HUES48 (cell line): ENCODE measurements at regions not wholly inside any gene's neighbourhood (a gene's known extent, or its start where the extent isn't known, plus 50 kb on each side); places are given as distances from the start of the nearest gene placed in this dataset.

Experiments used
- H3K27ac ChIP-seq: one replicate; pipeline ENCODE4 v1.7.0; 2013; ENCODE audit warnings: low read depth, low read length, inconsistent platforms
- H3K27me3 ChIP-seq: 2 replicates; pipeline ENCODE4 v1.6.1; 2013; ENCODE audit warnings: mild to moderate bottlenecking, low read length; ENCODE audit not compliant: control insufficient read depth, insufficient read depth
- H3K36me3 ChIP-seq: 2 replicates; pipeline ENCODE4 v1.6.1; 2013; ENCODE audit warnings: low read length; ENCODE audit not compliant: control insufficient read depth, insufficient read depth
- H3K4me1 ChIP-seq: 2 replicates; pipeline ENCODE4 v1.6.1; 2013; ENCODE audit warnings: mild to moderate bottlenecking, low read length; ENCODE audit not compliant: control insufficient read depth, insufficient read depth
- H3K4me3 ChIP-seq: 2 replicates; pipeline ENCODE4 v1.5.1; 2013; ENCODE audit warnings: mild to moderate bottlenecking, low read depth, low read length
- H3K9ac ChIP-seq: 2 replicates; pipeline ENCODE4 v1.6.1; 2013; ENCODE audit warnings: mild to moderate bottlenecking, low read depth, low read length, moderate library complexity
- H3K9me3 ChIP-seq: 2 replicates; pipeline ENCODE4 v1.6.1; 2013; ENCODE audit warnings: low read length; ENCODE audit not compliant: control insufficient read depth, insufficient read depth

- H3K9ac ChIP-seq: no peak overlapping the region
- H3K4me3 ChIP-seq: no peak overlapping the region
- no peaks in the 10 kb centered on the region for H3K9me3 ChIP-seq
- no peaks in the 10 kb centered on the region for H3K27me3 ChIP-seq
- H3K4me1 ChIP-seq: peaks cover 5% of the 10 kb centered on the region; the same call in 1 of the 2 replicates
- no peaks in the 10 kb centered on the region for H3K36me3 ChIP-seq
- no peak overlapping the region for H3K27ac ChIP-seq
Measured at GRCh38 chr6:142561511-142562265, 259.9 kb downstream of the ADGRG6 start.

DNA sequence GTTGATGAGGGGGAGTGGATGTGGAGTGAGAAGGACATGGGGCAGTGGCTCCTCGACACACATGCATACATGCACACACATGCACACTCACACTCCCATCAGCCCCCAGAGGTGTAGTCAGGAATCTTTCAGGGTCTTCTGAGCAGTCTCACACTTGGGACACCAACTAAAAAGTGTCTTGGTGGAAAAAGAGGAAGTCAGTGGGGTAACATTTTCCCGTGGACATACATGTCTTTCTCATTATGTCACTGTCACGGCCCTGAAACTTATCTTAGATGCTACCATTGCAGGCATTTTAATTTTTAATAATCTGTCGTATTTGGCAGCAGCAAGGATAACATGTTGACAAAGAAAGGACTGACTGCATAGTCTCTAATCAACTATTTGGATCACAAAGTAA lies 261.1 kb downstream of the ADGRG6 start:
- Histone ChIP-seq H3K9me3 (no peaks in the 10 kb centered on the region), H3K4me1 (peaks cover 15% of the 10 kb centered on the region), H3K4me3 (no peak overlapping the region)

GRCh38 chr6:142566628-142567396 lies 265.0 kb downstream of the ADGRG6 start:
- H3K36me3 ChIP-seq: no peaks in the 10 kb centered on the region
- H3K27ac ChIP-seq: no peak overlapping the region
- H3K9ac ChIP-seq: no peak overlapping the region
- H3K27me3 ChIP-seq: no peaks in the 10 kb centered on the region
- peaks cover 42% of the 10 kb centered on the region for H3K4me1 ChIP-seq
- H3K4me3 ChIP-seq: no peak overlapping the region
- no peaks in the 10 kb centered on the region for H3K9me3 ChIP-seq

More for the DNA sequence above, 261.1 kb downstream of the ADGRG6 start:
- Histone ChIP-seq H3K27ac (no peak overlapping the region), H3K27me3 (no peaks in the 10 kb centered on the region), H3K9ac (no peak overlapping the region), H3K36me3 (no peaks in the 10 kb centered on the region)

- Histone ChIP-seq H3K27me3 (no peaks in the 10 kb centered on the region), H3K9me3 (peaks cover under 1% of the 10 kb centered on the region; the same call in 1 of the 2 replicates), H3K27ac (no peak overlapping the region), H3K9ac (no peak overlapping the region), H3K4me1 (peaks cover 42% of the 10 kb centered on the region), H3K4me3 (no peak overlapping the region), H3K36me3 (no peaks in the 10 kb centered on the region)
Measured at GRCh38 chr6:142567461-142567860, 265.7 kb downstream of the ADGRG6 start.

- Histone ChIP-seq H3K9me3 (peaks cover 14% of the 10 kb centered on the region), H3K4me1 (peaks cover 37% of the 10 kb centered on the region), H3K27ac (peak overlapping the region; percentile 76), H3K36me3 (no peaks in the 10 kb centered on the region), H3K9ac (no peak overlapping the region), H3K4me3 (no peak overlapping the region), H3K27me3 (no peaks in the 10 kb centered on the region)
Measured at GRCh38 chr6:142568857-142569597, 267.2 kb downstream of the ADGRG6 start.

DNA sequence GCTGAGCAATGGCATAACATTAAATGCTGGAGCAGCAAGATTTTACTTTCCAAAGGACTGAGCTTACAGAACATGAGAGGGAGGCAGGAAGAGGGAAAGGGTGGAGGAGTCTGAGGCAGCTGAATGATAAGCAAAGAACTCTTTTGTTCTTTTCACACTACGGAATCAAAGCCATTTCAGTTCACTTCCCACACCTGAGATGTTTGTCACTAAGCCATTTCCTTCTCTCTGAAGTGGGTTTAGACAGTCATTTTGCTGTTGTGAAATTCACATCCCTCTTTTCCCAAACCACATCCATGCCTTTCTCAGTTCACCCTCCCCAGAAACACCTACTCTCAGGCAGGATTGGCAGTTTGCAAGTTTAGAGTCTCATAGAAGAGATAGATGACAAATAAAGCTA lies 267.9 kb downstream of the ADGRG6 start:
- no peaks in the 10 kb centered on the region for H3K36me3 ChIP-seq
- peaks cover 18% of the 10 kb centered on the region for H3K9me3 ChIP-seq
- H3K9ac ChIP-seq: no peak overlapping the region
- H3K27ac ChIP-seq: peak overlapping the region; percentile 76
- H3K4me1 ChIP-seq: peaks cover 37% of the 10 kb centered on the region
- no peaks in the 10 kb centered on the region for H3K27me3 ChIP-seq
- no peak overlapping the region for H3K4me3 ChIP-seq

- no peaks in the 10 kb centered on the region for H3K27me3 ChIP-seq
- no peaks in the 10 kb centered on the region for H3K36me3 ChIP-seq
- no peak overlapping the region for H3K9ac ChIP-seq
- H3K27ac ChIP-seq: peak overlapping the region; percentile 76
- no peak overlapping the region for H3K4me3 ChIP-seq
- H3K9me3 ChIP-seq: peaks cover 18% of the 10 kb centered on the region
- H3K4me1 ChIP-seq: peaks cover 37% of the 10 kb centered on the region
Measured at GRCh38 chr6:142570221-142570671, 268.4 kb downstream of the ADGRG6 start.

DNA sequence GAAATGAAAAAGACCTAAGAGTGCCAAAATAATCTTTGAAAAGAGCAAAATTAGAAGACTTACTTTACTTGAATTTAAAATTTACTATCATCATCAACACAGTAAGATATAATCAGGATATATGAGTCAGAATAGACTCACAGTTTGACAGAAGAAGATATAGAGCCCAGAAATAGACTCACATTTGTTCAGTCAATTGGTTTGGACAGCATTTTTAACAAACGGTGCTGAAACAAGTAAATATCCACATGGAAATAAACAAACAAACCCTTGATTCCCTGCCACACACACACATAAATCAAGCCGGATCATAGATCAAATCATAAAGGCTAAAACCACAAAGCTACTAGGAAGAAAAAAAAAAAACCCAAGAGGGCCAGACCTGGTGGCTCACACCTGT lies 291.1 kb downstream of the ADGRG6 start:
- no peak overlapping the region for H3K9ac ChIP-seq
- no peak overlapping the region for H3K4me3 ChIP-seq
- no peak overlapping the region for H3K27ac ChIP-seq
- H3K36me3 ChIP-seq: no peaks in the 10 kb centered on the region
- no peaks in the 10 kb centered on the region for H3K9me3 ChIP-seq
- H3K27me3 ChIP-seq: no peaks in the 10 kb centered on the region
- H3K4me1 ChIP-seq: peaks cover 12% of the 10 kb centered on the region; the same call in 1 of the 2 replicates

DNA sequence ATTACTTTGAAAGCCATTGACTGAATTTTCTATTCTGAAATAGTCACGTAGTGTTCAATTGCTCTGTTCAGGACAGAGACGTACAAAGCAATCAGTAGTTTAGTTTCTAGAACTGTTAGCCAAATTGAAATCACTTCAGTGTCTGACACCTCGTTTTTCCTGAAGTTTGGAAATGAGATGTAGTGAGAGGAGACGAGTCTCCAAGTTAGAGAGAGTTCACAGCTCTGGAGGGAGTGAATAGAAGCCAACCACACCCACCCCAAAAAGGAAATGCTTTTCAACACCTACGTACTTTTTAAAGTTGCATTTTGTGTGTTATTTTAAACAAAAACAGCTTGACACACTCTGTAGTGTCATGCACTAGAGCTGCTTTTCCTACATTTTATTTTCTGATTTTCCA lies 296.0 kb downstream of the ADGRG6 start:
- no peaks in the 10 kb centered on the region for H3K36me3 ChIP-seq
- H3K9me3 ChIP-seq: no peaks in the 10 kb centered on the region
- no peak overlapping the region for H3K9ac ChIP-seq
- H3K27me3 ChIP-seq: no peaks in the 10 kb centered on the region
- no peak overlapping the region for H3K4me3 ChIP-seq
- peaks cover 22% of the 10 kb centered on the region; the same call in 1 of the 2 replicates for H3K4me1 ChIP-seq
- no peak overlapping the region for H3K27ac ChIP-seq

- Histone ChIP-seq H3K9ac (no peak overlapping the region), H3K36me3 (no peaks in the 10 kb centered on the region), H3K4me1 (peaks cover 25% of the 10 kb centered on the region; the same call in 1 of the 2 replicates), H3K27ac (no peak overlapping the region), H3K9me3 (no peaks in the 10 kb centered on the region), H3K27me3 (no peaks in the 10 kb centered on the region), H3K4me3 (no peak overlapping the region)
Measured at GRCh38 chr6:142601427-142601826, 299.6 kb downstream of the ADGRG6 start.
